ENCODE measurements at regions not wholly inside any gene's neighbourhood (a gene's known extent, or its start where the extent isn't known, plus 50 kb on each side); places are given as distances from the start of the nearest gene placed in this dataset.

GRCh38 chr6:17047889-17048288, 54.0 kb upstream of the STMND1 start:
- Mint-ChIP-seq H3K36me3 (ENCODE audit: insufficient read depth in 1 of 3, low read depth in 3 of 3) (no peaks in the 10 kb centered on the region), H3K27ac (no peak overlapping the region), H3K9me3 (no peaks in the 10 kb centered on the region), H3K4me3 (no peak overlapping the region), H3K27me3 (ENCODE audit: low read depth) (no peaks in the 10 kb centered on the region), H3K4me1 (peaks cover 4 to 8% of the 10 kb centered on the region in 2 experiments)
- Histone ChIP-seq H3K4me2 (ENCODE audit: insufficient read depth, insufficient read length, low read length) (no peak overlapping the region), H3K18ac (ENCODE audit: insufficient read length, low read depth, low read length) (no peak overlapping the region), H3K23me2 (ENCODE audit: insufficient read length, low read depth, low read length, poor library complexity, severe bottlenecking) (no peaks in the 10 kb centered on the region), H2AK5ac (ENCODE audit: insufficient read length, low read length) (no peak overlapping the region), H3K4ac (ENCODE audit: low read depth, low read length) (no peak overlapping the region), H3K4me1 (ENCODE audit: insufficient read depth, low read length) (no peaks in the 10 kb centered on the region), H3K9ac (ENCODE audit: extremely low read depth, insufficient read length, low read length) (no peak overlapping the region), H3K56ac (ENCODE audit: insufficient read length, low read depth, low read length) (no peak overlapping the region), H3K79me1 (ENCODE audit: insufficient read depth, low read depth, low read length, poor library complexity, severe bottlenecking) (no peaks in the 10 kb centered on the region), H3K79me2 (ENCODE audit: insufficient read depth, low read length) (no peaks in the 10 kb centered on the region), H2BK5ac (ENCODE audit: insufficient read length, low read length) (no peak overlapping the region), H3K9me3 (ENCODE audit: control insufficient read depth, low read depth, low read length) (no peaks in the 10 kb centered on the region), H4K5ac (ENCODE audit: insufficient read length, low read depth, low read length) (no peak overlapping the region), H3T11ph (ENCODE audit: low read length) (no peak overlapping the region), H3K27ac (ENCODE audit: insufficient read length, low read depth, low read length) (no peak overlapping the region), H2BK20ac (ENCODE audit: low read depth, low read length, poor library complexity, severe bottlenecking) (no peak overlapping the region), H4K91ac (ENCODE audit: insufficient read length, low read depth, low read length) (no peak overlapping the region), H3K23ac (ENCODE audit: insufficient read length, low read depth, low read length) (no peak overlapping the region), H2BK15ac (ENCODE audit: low read depth, low read length) (no peak overlapping the region), H2BK120ac (ENCODE audit: low read depth, low read length, poor library complexity, severe bottlenecking) (no peak overlapping the region), H2BK12ac (ENCODE audit: insufficient read length, low read depth, low read length) (no peak overlapping the region), H4K20me1 (ENCODE audit: control insufficient read depth, insufficient read depth, insufficient read length) (no peaks in the 10 kb centered on the region), H2AFZ (ENCODE audit: low read length) (no peak overlapping the region), H3K14ac (ENCODE audit: insufficient read depth, low read length) (no peak overlapping the region), H4K8ac (replicated peaks; ENCODE audit: insufficient read length, low read depth, low read length) (no peak overlapping the region), H3K27me3 (ENCODE audit: insufficient read depth, low read length) (no peaks in the 10 kb centered on the region)
- WGBS (ENCODE audit: extremely low coverage, insufficient read length, low lambda C conversion rate), result no CpG with 5 or more reads among the region's 5 CpGs
- TF ChIP-seq CTCF (conservative IDR thresholded peaks at IDR 0.05), result no peak
- DNase-seq, result no peak
